ENCODE measurements at regions not wholly inside any gene's neighbourhood (a gene's known extent, or its start where the extent isn't known, plus 50 kb on each side); places are given as distances from the start of the nearest gene placed in this dataset.

DNA sequence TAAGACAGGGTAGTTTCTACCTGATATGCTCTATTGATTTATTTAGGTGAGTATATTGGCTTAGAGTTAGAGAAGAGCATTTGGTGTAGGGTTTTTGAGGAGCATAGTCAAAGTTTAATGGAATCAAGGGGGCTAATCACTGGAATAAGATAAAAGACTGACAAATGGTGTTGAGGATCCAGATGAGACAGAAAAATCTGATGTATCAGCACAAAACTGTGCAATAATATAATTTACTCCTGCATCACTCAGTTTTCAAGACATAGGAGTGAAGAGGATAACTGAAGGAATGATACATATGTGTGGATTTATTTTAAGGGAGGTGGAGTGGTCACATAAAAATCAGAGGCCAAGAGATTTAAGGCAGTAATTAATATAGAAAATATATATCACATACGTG, 339.2 kb downstream of the NYAP2 start:
- H3K27me3 Mint-ChIP-seq: peaks cover 6% of the 10 kb centered on the region
- no peaks in the 10 kb centered on the region for H3K9me3 Mint-ChIP-seq
- H3K4me3 Mint-ChIP-seq: no peak overlapping the region
- H3K27ac Mint-ChIP-seq: no peak overlapping the region
- H3K4me1 Mint-ChIP-seq (ENCODE audit: low read depth): no peaks in the 10 kb centered on the region
- no peaks in the 10 kb centered on the region for H3K36me3 Mint-ChIP-seq (ENCODE audit: low read depth)

DNA sequence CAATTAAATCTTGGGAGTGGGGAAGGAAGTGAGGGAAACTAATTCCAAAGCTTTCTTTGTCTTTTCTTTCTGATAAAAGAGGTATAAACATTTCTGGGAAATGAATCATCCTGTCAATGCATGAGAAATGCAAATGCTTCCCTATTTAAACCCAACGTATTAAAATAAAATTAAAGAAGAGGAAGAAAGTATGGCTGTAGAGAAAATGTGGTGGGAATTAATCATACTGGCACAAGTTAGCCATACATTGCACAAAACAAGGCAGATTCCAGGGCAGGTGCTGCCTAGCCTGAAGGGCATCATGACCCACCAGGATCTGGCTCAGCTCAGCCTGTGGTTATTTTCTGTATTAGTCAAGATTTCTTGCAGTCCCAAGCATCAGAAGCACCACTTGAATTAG, 338.0 kb downstream of the NYAP2 start:
- Mint-ChIP-seq H3K9me3 (no peaks in the 10 kb centered on the region), H3K4me1 (ENCODE audit: low read depth) (no peaks in the 10 kb centered on the region), H3K27ac (no peak overlapping the region), H3K36me3 (ENCODE audit: low read depth) (no peaks in the 10 kb centered on the region), H3K4me3 (no peak overlapping the region), H3K27me3 (peaks cover 10% of the 10 kb centered on the region)

GRCh38 chr2:225735844-225736243, 336.3 kb downstream of the NYAP2 start:
- H3K27me3 Mint-ChIP-seq: peaks cover 17% of the 10 kb centered on the region
- H3K9me3 Mint-ChIP-seq: no peaks in the 10 kb centered on the region
- no peak overlapping the region for H3K27ac Mint-ChIP-seq
- H3K36me3 Mint-ChIP-seq (ENCODE audit: low read depth): no peaks in the 10 kb centered on the region
- H3K4me1 Mint-ChIP-seq (ENCODE audit: low read depth): no peaks in the 10 kb centered on the region
- no peak overlapping the region for H3K4me3 Mint-ChIP-seq

DNA sequence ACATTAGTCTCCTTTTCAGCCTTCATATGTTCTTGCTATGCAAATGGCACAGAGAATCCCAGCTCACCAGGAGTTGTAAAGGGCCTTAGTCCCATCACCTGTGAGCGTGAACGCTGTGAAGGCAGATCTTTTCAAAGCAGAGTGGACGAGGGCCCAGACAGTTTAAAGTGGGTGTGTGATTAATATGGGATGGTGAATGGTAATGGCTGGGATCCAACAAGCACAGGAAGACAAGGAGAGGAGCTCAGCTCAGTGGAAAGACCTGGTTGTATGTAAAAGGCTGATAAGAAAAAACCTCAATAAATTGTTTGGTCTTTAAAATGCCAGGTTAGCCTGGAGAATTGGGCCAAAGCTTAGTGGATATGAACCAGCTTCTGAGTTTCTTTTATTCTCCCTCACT, 326.2 kb downstream of the NYAP2 start:
- no peaks in the 10 kb centered on the region for H3K9me3 Mint-ChIP-seq
- peaks cover 7% of the 10 kb centered on the region for H3K27me3 Mint-ChIP-seq
- no peaks in the 10 kb centered on the region for H3K4me1 Mint-ChIP-seq (ENCODE audit: low read depth)
- no peak overlapping the region for H3K27ac Mint-ChIP-seq
- H3K4me3 Mint-ChIP-seq: no peak overlapping the region
- no peaks in the 10 kb centered on the region for H3K36me3 Mint-ChIP-seq (ENCODE audit: low read depth)
